ENCODE measurements at regions not wholly inside any gene's neighbourhood (a gene's known extent, or its start where the extent isn't known, plus 50 kb on each side); places are given as distances from the start of the nearest gene placed in this dataset.

GRCh38 chr11:87447606-87448005, 409.9 kb downstream of the TMEM135 start:
- Histone ChIP-seq H3K9me3 (replicated peaks in 1 of 11) (no peaks in the 10 kb centered on the region), H3K4me1 (no peaks in the 10 kb centered on the region), H3K27me3 (no peaks in the 10 kb centered on the region), H3K36me3 (no peaks in the 10 kb centered on the region), H4K20me1 (no peaks in the 10 kb centered on the region), H3K9ac (no peak overlapping the region), H3K4me2 (no peak overlapping the region), H3K27ac (no peak overlapping the region), H3K4me3 (no peak overlapping the region)
- TF ChIP-seq Cebpa-rat (IDR thresholded peaks at IDR 0.05): no peak

GRCh38 chr11:87444993-87445392, 407.3 kb downstream of the TMEM135 start:
- no peak overlapping the region for H3K9ac ChIP-seq
- H3K4me3 ChIP-seq: no peak overlapping the region
- no peak overlapping the region for H3K4me2 ChIP-seq
- H4K20me1 ChIP-seq: no peaks in the 10 kb centered on the region
- H3K27ac ChIP-seq: no peak overlapping the region
- no peaks in the 10 kb centered on the region for H3K36me3 ChIP-seq
- no peaks in the 10 kb centered on the region for H3K4me1 ChIP-seq
- TF ChIP-seq Cebpa-rat (IDR thresholded peaks at IDR 0.05): no peak
- no peaks in the 10 kb centered on the region for H3K9me3 ChIP-seq (replicated peaks in 1 of 11)
- no peaks in the 10 kb centered on the region for H3K27me3 ChIP-seq

- Histone ChIP-seq H3K27ac (no peak overlapping the region), H3K4me1 (no peaks in the 10 kb centered on the region), H3K36me3 (no peaks in the 10 kb centered on the region), H3K4me2 (no peak overlapping the region), H3K4me3 (no peak overlapping the region), H3K27me3 (no peaks in the 10 kb centered on the region), H3K9ac (no peak overlapping the region), H3K9me3 (replicated peaks in 1 of 11) (no peaks in the 10 kb centered on the region), H4K20me1 (no peaks in the 10 kb centered on the region)
- TF ChIP-seq Cebpa-rat (IDR thresholded peaks at IDR 0.05): no peak
Observed at GRCh38 chr11:87443707-87444106, 406.0 kb downstream of the TMEM135 start.

- no peaks in the 10 kb centered on the region for H3K27me3 ChIP-seq
- TF ChIP-seq Cebpa-rat (IDR thresholded peaks at IDR 0.05): no peak
- no peak overlapping the region for H3K4me3 ChIP-seq
- no peak overlapping the region for H3K4me2 ChIP-seq
- no peaks in the 10 kb centered on the region for H3K36me3 ChIP-seq
- H4K20me1 ChIP-seq: no peaks in the 10 kb centered on the region
- H3K4me1 ChIP-seq: no peaks in the 10 kb centered on the region
- no peaks in the 10 kb centered on the region for H3K9me3 ChIP-seq (replicated peaks in 1 of 11)
- H3K9ac ChIP-seq: no peak overlapping the region
- H3K27ac ChIP-seq: no peak overlapping the region
Observed at GRCh38 chr11:87440076-87440770, 402.5 kb downstream of the TMEM135 start.

- no peak for TF ChIP-seq Cebpa-rat (IDR thresholded peaks at IDR 0.05)
- Histone ChIP-seq H3K27ac (no peak overlapping the region), H3K4me1 (no peaks in the 10 kb centered on the region), H3K27me3 (no peaks in the 10 kb centered on the region), H4K20me1 (no peaks in the 10 kb centered on the region), H3K36me3 (no peaks in the 10 kb centered on the region), H3K4me3 (no peak overlapping the region), H3K4me2 (no peak overlapping the region), H3K9me3 (replicated peaks in 1 of 11) (no peaks in the 10 kb centered on the region), H3K9ac (no peak overlapping the region)
Observed at GRCh38 chr11:87438416-87438815, 400.7 kb downstream of the TMEM135 start.

- H3K27ac ChIP-seq: no peak overlapping the region
- no peaks in the 10 kb centered on the region for H3K9me3 ChIP-seq (replicated peaks in 1 of 11)
- TF ChIP-seq Cebpa-rat (IDR thresholded peaks at IDR 0.05): no peak
- H3K4me1 ChIP-seq: no peaks in the 10 kb centered on the region
- H3K9ac ChIP-seq: no peak overlapping the region
- H3K27me3 ChIP-seq: no peaks in the 10 kb centered on the region
- no peak overlapping the region for H3K4me2 ChIP-seq
- H4K20me1 ChIP-seq: no peaks in the 10 kb centered on the region
- no peak overlapping the region for H3K4me3 ChIP-seq
- no peaks in the 10 kb centered on the region for H3K36me3 ChIP-seq
Observed at GRCh38 chr11:87437844-87438223, 400.1 kb downstream of the TMEM135 start.

GRCh38 chr11:87437133-87437843, 399.6 kb downstream of the TMEM135 start:
- no peak overlapping the region for H3K9ac ChIP-seq
- H3K9me3 ChIP-seq (replicated peaks in 1 of 11): no peaks in the 10 kb centered on the region
- no peaks in the 10 kb centered on the region for H3K36me3 ChIP-seq
- no peaks in the 10 kb centered on the region for H4K20me1 ChIP-seq
- H3K4me2 ChIP-seq: no peak overlapping the region
- H3K27me3 ChIP-seq: no peaks in the 10 kb centered on the region
- H3K4me3 ChIP-seq: no peak overlapping the region
- no peak overlapping the region for H3K27ac ChIP-seq
- H3K4me1 ChIP-seq: no peaks in the 10 kb centered on the region
- no peak for TF ChIP-seq Cebpa-rat (IDR thresholded peaks at IDR 0.05)

- no peak for TF ChIP-seq Cebpa-rat (IDR thresholded peaks at IDR 0.05)
- Histone ChIP-seq H3K9ac (no peak overlapping the region), H3K4me2 (no peak overlapping the region)
Observed at GRCh38 chr11:87432022-87432421, 394.3 kb downstream of the TMEM135 start.

GRCh38 chr11:87431392-87431791, 393.7 kb downstream of the TMEM135 start:
- Histone ChIP-seq H3K9ac (no peak overlapping the region), H3K27ac (no peak overlapping the region), H3K36me3 (no peaks in the 10 kb centered on the region), H3K27me3 (no peaks in the 10 kb centered on the region), H3K4me2 (no peak overlapping the region), H3K4me1 (no peaks in the 10 kb centered on the region), H3K4me3 (no peak overlapping the region), H4K20me1 (no peaks in the 10 kb centered on the region), H3K9me3 (replicated peaks in 1 of 11) (no peaks in the 10 kb centered on the region)
- no peak for TF ChIP-seq Cebpa-rat (IDR thresholded peaks at IDR 0.05)

More at GRCh38 chr11:87432022-87432421, 394.3 kb downstream of the TMEM135 start:
- H3K4me3 ChIP-seq: no peak overlapping the region
- H3K27me3 ChIP-seq: no peaks in the 10 kb centered on the region
- H3K4me1 ChIP-seq: no peaks in the 10 kb centered on the region
- no peak overlapping the region for H3K27ac ChIP-seq
- no peaks in the 10 kb centered on the region for H4K20me1 ChIP-seq
- no peaks in the 10 kb centered on the region for H3K9me3 ChIP-seq (replicated peaks in 1 of 11)
- H3K36me3 ChIP-seq: no peaks in the 10 kb centered on the region

- no peaks in the 10 kb centered on the region for H3K9me3 ChIP-seq (replicated peaks in 1 of 11)
- H3K4me2 ChIP-seq: no peak overlapping the region
- H3K36me3 ChIP-seq: no peaks in the 10 kb centered on the region
- no peaks in the 10 kb centered on the region for H4K20me1 ChIP-seq
- no peak overlapping the region for H3K4me3 ChIP-seq
- H3K9ac ChIP-seq: no peak overlapping the region
- no peak for TF ChIP-seq Cebpa-rat (IDR thresholded peaks at IDR 0.05)
- no peaks in the 10 kb centered on the region for H3K4me1 ChIP-seq
- H3K27ac ChIP-seq: no peak overlapping the region
- no peaks in the 10 kb centered on the region for H3K27me3 ChIP-seq
Observed at GRCh38 chr11:87430821-87431220, 393.1 kb downstream of the TMEM135 start.
